Hepatocyte (in vitro differentiated cells): ENCODE measurements at regions not wholly inside any gene's neighbourhood (a gene's known extent, or its start where the extent isn't known, plus 50 kb on each side); places are given as distances from the start of the nearest gene placed in this dataset.

Experiments
- DNase-seq: peaks from one replicate; pipeline ENCODE4 v3.0.0-alpha.2; 2016; ENCODE audit warnings: low spot score
- H2AFZ ChIP-seq: fragments of 200-600 bp; sonication (generic); 2 replicates; pipeline ENCODE4 v1.6.0; 2016; ENCODE audit warnings: antibody characterized with exemption, mild to moderate bottlenecking
- H3K27ac ChIP-seq: fragments of 200-600 bp; sonication (generic); 2 replicates; pipeline ENCODE4 v1.5.1; 2016; ENCODE audit warnings: mild to moderate bottlenecking
- H3K27me3 ChIP-seq: fragments of 200-600 bp; sonication (generic); 2 replicates; pipeline ENCODE4 v1.6.1; 2016
- H3K36me3 ChIP-seq: fragments of 200-600 bp; sonication (generic); replicated peaks from 2 replicates; pipeline ENCODE4 v1.5.1; 2016; ENCODE audit warnings: low read depth; ENCODE audit not compliant: insufficient read depth
- H3K4me1 ChIP-seq: fragments of 200-600 bp; sonication (generic); 2 replicates; pipeline ENCODE4 v1.5.1; 2016; ENCODE audit warnings: mild to moderate bottlenecking, moderate library complexity; ENCODE audit not compliant: insufficient read depth
- H3K4me2 ChIP-seq: fragments of 200-600 bp; sonication (generic); 2 replicates; pipeline ENCODE4 v1.6.0; 2016
- H3K4me3 ChIP-seq: fragments of 200-600 bp; sonication (generic); 2 replicates; pipeline ENCODE4 v1.5.1; 2016; ENCODE audit warnings: mild to moderate bottlenecking
- H3K79me2 ChIP-seq: fragments of 200-600 bp; sonication (generic); 2 replicates; pipeline ENCODE4 v1.6.0; 2017; ENCODE audit warnings: mild to moderate bottlenecking
- H3K9me2 ChIP-seq: fragments of 200-600 bp; sonication (generic); replicated peaks from 2 replicates; pipeline ENCODE4 v1.6.0; 2017; ENCODE audit warnings: mild to moderate bottlenecking; ENCODE audit not compliant: insufficient read depth
- H3K9me3 ChIP-seq: fragments of 200-600 bp; sonication (generic); 2 replicates; pipeline ENCODE4 v1.5.1; 2016; ENCODE audit warnings: low read depth, mild to moderate bottlenecking
- H4K20me1 ChIP-seq: fragments of 200-600 bp; sonication (generic); 2 replicates; pipeline ENCODE4 v1.6.0; 2016; ENCODE audit warnings: mild to moderate bottlenecking; ENCODE audit not compliant: insufficient read depth, poor library complexity, severe bottlenecking
- CTCF ChIP-seq: fragments of 200-600 bp; sonication (generic); IDR thresholded peaks from 2 replicates; pipeline ENCODE4 v1.5.1; 2016; ENCODE audit warnings: antibody characterized with exemption, mild to moderate bottlenecking; ENCODE audit not compliant: poor library complexity
- EZH2 ChIP-seq: fragments of 200-600 bp; sonication (generic); IDR thresholded peaks from 2 replicates; pipeline ENCODE4 v1.6.1; 2016; ENCODE audit warnings: antibody characterized with exemption, mild to moderate bottlenecking, borderline replicate concordance
- EZH2phosphoT487 ChIP-seq: fragments of 200-600 bp; sonication (generic); IDR thresholded peaks from one replicate; pipeline ENCODE4 v1.6.1; 2018; ENCODE audit warnings: antibody characterized with exemption, mild to moderate bottlenecking, low read depth, moderate library complexity; ENCODE audit not compliant: unreplicated experiment, severe bottlenecking
- WGBS: methylation state at CpG from one replicate; pipeline ENCODE4 v1.1.6; 2016; ENCODE audit warnings: low lambda C conversion rate; ENCODE audit errors: missing lambda C conversion rate; 5-methylcytosine and 5-hydroxymethylcytosine counted together

DNA sequence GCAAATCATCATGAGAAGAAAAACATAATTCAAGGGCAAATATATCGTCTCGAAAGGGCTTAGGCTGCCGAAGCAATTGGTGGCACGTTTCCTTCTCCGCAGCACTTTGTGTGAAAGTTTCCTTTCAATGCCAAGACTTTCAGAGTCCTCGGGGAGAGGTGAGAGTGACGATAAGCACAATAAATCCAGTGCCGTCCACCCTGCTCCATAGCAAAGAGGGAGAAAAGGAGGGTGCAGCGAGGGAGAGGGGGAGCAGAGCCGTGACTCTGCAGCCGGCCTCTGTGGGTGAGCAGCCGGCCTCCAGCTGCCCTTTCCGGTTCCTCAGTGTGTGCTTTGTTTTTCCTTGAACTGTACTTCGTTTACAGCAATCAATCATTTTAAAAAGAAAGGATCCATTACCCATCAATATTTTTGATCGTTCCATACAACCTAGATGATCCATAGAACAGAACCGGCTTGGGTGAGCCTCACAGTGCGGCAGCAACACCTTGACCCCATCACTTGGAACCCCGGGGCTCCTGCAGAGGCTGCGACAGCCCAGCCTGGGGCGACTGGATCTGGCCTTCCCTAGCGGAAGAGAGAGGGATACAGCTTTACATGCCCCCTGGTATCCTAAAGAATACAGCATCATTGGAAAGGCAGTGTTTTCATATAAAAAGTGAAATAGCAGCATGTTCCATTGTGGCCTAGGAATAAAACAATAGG, 247.0 kb upstream of the IRX4 start:
- no peaks in the 10 kb centered on the region for H3K79me2 ChIP-seq
- no peak overlapping the region for H2AFZ ChIP-seq
- H3K4me3 ChIP-seq = no peak overlapping the region
- TF ChIP-seq CTCF = no peak
- no peak for TF ChIP-seq EZH2phosphoT487
- TF ChIP-seq EZH2 = no peak
- H3K4me1 ChIP-seq = no peaks in the 10 kb centered on the region
- H3K27me3 ChIP-seq = no peaks in the 10 kb centered on the region
- H3K27ac ChIP-seq = no peak overlapping the region
- 70% methylated on average over 21 of the region's 21 CpGs for WGBS
- H3K9me2 ChIP-seq = no peaks in the 10 kb centered on the region
- no peak for DNase-seq
- H3K36me3 ChIP-seq = no peaks in the 10 kb centered on the region
- no peaks in the 10 kb centered on the region for H3K9me3 ChIP-seq
- no peaks in the 10 kb centered on the region for H4K20me1 ChIP-seq
- H3K4me2 ChIP-seq = no peak overlapping the region

DNA sequence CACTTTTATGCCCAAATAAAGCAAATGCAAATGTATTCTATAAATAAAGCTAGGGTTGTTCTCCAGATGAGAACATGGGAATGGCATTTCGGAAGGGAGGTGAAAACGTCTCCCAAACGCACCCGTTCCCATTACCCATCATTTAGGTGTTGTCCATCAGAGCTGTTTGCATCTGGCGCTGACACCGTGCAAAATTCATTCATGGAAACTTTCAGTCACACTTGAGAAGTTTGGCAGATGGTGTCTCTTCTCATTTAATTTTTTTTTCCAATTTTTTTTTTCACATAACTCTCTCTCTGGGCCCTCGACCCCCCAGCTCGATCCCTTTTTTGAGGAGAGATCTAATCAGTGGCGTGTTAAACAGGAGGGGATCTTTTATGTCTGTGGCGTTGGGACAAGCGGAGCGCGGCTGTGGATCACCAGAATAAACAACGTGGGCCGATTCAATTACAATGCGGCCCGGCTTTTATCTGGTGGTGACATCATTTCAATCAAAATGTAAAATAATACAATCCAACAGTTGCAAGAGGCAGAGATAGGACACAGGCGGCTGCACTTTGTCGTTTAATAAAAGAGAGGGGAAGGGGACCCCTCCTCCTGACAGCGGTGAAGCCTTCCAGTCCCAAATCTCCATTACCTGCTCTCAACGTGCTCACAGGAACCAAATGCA, 246.1 kb upstream of the IRX4 start:
- Histone ChIP-seq H3K4me2 (no peak overlapping the region), H3K27me3 (no peaks in the 10 kb centered on the region), H3K9me3 (no peaks in the 10 kb centered on the region), H3K27ac (no peak overlapping the region), H4K20me1 (no peaks in the 10 kb centered on the region), H3K36me3 (no peaks in the 10 kb centered on the region), H3K4me3 (no peak overlapping the region), H3K79me2 (no peaks in the 10 kb centered on the region), H2AFZ (no peak overlapping the region), H3K9me2 (no peaks in the 10 kb centered on the region), H3K4me1 (no peaks in the 10 kb centered on the region)
- 72% methylated on average over 21 of the region's 21 CpGs for WGBS
- TF ChIP-seq EZH2phosphoT487 (no peak), EZH2 (no peak), CTCF (no peak)
- DNase-seq = no peak

DNA sequence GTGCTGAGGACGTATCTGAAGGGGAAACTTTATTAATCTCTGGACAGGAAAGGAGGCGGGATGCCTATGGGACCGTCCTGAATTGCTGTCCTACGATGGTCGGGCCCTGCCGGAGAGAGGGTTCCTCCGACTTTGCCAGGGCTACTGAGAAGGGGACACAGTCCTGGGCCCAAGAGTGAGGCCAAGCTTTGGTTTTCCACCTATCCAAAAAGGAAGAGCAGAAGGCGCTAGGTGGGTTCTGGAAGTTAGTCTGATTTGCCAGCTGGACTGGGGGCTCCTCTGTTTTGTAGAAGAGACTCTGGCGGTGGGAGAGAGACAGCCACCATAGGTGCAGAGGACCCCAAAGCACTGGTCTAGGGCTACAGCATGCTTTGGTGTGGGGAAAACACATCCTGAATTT, 243.8 kb upstream of the IRX4 start:
- Histone ChIP-seq H3K4me3 (no peak overlapping the region), H2AFZ (no peak overlapping the region), H3K79me2 (no peaks in the 10 kb centered on the region), H3K27me3 (no peaks in the 10 kb centered on the region), H3K27ac (no peak overlapping the region), H4K20me1 (no peaks in the 10 kb centered on the region), H3K9me2 (no peaks in the 10 kb centered on the region), H3K9me3 (no peaks in the 10 kb centered on the region), H3K4me1 (no peaks in the 10 kb centered on the region), H3K36me3 (no peaks in the 10 kb centered on the region), H3K4me2 (no peak overlapping the region)
- no peak for DNase-seq
- TF ChIP-seq CTCF (no peak), EZH2 (no peak), EZH2phosphoT487 (no peak)
- WGBS = 93% methylated on average over 9 of the region's 9 CpGs
